SU-DHL-6 (cell line): ENCODE measurements at regions not wholly inside any gene's neighbourhood (a gene's known extent, or its start where the extent isn't known, plus 50 kb on each side); places are given as distances from the start of the nearest gene placed in this dataset.

Experiments used
- EZH2phosphoT487 ChIP-seq: fragments of 200-600 bp; sonication (generic), shearing (Covaris generic); conservative IDR thresholded peaks from 2 replicates; pipeline ENCODE4 v1.6.1; 2018; ENCODE audit warnings: mild to moderate bottlenecking, antibody characterized with exemption, low read length, moderate library complexity, mixed read lengths
- TF ChIP-seq, protein P1 (sequence below): fragments of 200-600 bp; sonication (generic); IDR thresholded peaks from one replicate; pipeline ENCODE4 v1.5.1; 2017; ENCODE audit warnings: antibody characterized with exemption, mild to moderate bottlenecking, low read length, moderate library complexity; ENCODE audit not compliant: insufficient read depth, poor library complexity, severe bottlenecking

DNA sequence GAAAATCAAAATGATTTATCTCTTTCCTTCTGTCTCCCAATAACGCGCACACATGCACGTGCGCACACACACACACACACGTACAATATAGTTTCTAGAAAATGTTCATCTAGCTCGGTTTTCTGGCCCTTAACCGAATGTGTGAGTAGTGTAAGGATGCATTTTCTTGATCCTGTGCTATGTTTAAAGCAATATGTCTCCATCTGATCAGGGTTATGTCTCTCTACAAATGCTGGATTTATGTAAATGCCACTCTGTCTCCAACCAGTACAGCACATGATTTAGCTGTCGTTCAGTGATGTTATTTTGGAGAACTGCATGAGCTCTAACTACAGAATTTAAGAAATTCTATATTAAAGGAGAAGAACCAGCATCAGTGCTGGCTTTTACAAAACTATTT lies 198.0 kb downstream of the TJP1 start:
- TF ChIP-seq, protein P1, sequence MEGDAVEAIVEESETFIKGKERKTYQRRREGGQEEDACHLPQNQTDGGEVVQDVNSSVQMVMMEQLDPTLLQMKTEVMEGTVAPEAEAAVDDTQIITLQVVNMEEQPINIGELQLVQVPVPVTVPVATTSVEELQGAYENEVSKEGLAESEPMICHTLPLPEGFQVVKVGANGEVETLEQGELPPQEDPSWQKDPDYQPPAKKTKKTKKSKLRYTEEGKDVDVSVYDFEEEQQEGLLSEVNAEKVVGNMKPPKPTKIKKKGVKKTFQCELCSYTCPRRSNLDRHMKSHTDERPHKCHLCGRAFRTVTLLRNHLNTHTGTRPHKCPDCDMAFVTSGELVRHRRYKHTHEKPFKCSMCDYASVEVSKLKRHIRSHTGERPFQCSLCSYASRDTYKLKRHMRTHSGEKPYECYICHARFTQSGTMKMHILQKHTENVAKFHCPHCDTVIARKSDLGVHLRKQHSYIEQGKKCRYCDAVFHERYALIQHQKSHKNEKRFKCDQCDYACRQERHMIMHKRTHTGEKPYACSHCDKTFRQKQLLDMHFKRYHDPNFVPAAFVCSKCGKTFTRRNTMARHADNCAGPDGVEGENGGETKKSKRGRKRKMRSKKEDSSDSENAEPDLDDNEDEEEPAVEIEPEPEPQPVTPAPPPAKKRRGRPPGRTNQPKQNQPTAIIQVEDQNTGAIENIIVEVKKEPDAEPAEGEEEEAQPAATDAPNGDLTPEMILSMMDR, result no peak
- TF ChIP-seq EZH2phosphoT487, result no peak
